ENCODE measurements at regions not wholly inside any gene's neighbourhood (a gene's known extent, or its start where the extent isn't known, plus 50 kb on each side); places are given as distances from the start of the nearest gene placed in this dataset.
"Not testable (repeated sequence)": the region's sequence is repeated elsewhere in the genome, so short reads cannot be mapped to it uniquely, and the experiment has no call there.

DNA sequence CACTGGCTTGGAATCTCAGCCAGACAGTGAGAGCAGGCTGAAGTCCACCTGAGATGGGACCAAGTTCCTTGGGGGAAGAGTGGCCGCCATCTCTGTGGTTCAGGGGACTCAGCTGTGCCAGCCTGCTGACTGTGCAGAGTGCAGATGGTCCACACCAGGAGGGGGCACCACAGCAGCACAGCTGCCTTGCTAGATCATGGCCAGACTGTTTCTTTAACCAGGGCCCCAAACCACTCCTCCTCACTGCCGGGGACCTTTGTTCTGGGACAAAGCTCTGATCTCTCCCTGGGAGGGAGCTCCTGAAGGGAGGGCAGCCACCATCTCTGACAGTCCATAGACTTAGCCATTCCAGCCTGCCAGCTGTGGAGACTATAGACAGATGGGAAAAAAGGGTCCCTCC lies 2189.6 kb downstream of the PCDH7 start:
- intact Hi-C loops (cut with micrococcal nuclease): no loop called here
- H3K4me3 Mint-ChIP-seq: no peak overlapping the region

DNA sequence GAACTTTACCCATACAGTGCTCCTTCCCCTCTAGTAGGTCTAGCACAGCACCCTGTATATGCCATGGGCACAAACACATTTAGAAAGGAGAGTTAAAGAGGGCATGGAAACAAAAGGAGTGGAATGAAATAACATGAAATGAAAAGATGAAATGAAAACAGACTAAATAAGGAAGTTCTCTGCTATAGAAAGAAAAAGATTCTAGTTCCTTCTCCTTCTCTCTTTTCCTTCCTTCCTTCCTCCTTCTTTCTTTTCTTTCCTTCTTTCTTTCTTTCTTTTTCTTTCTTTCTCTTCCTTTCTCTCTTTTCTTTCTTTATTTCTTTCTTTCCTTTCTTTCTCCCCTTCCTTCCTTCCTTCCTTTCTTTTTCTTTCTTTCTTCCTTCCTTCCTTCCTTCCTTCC lies 2197.4 kb downstream of the PCDH7 start:
- intact Hi-C loops (cut with micrococcal nuclease): no loop called here
- DNase-seq: no peak
- no peaks in the 10 kb centered on the region for H3K36me3 Mint-ChIP-seq (ENCODE audit: low read depth)
- CTCF ChIA-PET: no interaction called here
- no peak overlapping the region for H3K4me3 Mint-ChIP-seq
- H3K9me3 Mint-ChIP-seq: peaks cover 5% of the 10 kb centered on the region
- H3K27ac Mint-ChIP-seq: no peak overlapping the region
- no peaks in the 10 kb centered on the region for H3K27me3 Mint-ChIP-seq (ENCODE audit: low read depth)
- no peaks in the 10 kb centered on the region for H3K4me1 Mint-ChIP-seq (ENCODE audit: low read depth)

More for the DNA sequence above, 2189.6 kb downstream of the PCDH7 start:
- DNase-seq: no peak
- H3K9me3 Mint-ChIP-seq: peaks cover 13% of the 10 kb centered on the region
- H3K4me1 Mint-ChIP-seq (ENCODE audit: low read depth): no peaks in the 10 kb centered on the region
- no peaks in the 10 kb centered on the region for H3K27me3 Mint-ChIP-seq (ENCODE audit: low read depth)
- CTCF ChIA-PET: no interaction called here
- no peaks in the 10 kb centered on the region for H3K36me3 Mint-ChIP-seq (ENCODE audit: low read depth)
- no peak overlapping the region for H3K27ac Mint-ChIP-seq

- no peak overlapping the region for H3K4me3 Mint-ChIP-seq
- CTCF ChIA-PET: no interaction called here
- peaks cover 5% of the 10 kb centered on the region for H3K9me3 Mint-ChIP-seq
Observed at GRCh38 chr4:32929796-32930699, 2209.9 kb downstream of the PCDH7 start.

GRCh38 chr4:32930700-32931099 lies 2210.5 kb downstream of the PCDH7 start:
- H3K27me3 Mint-ChIP-seq (ENCODE audit: low read depth): no peaks in the 10 kb centered on the region
- no peak for DNase-seq
- no peaks in the 10 kb centered on the region for H3K36me3 Mint-ChIP-seq (ENCODE audit: low read depth)
- H3K9me3 Mint-ChIP-seq: peaks cover 4% of the 10 kb centered on the region
- no peak overlapping the region for H3K4me3 Mint-ChIP-seq
- no peaks in the 10 kb centered on the region for H3K4me1 Mint-ChIP-seq (ENCODE audit: low read depth)
- H3K27ac Mint-ChIP-seq: no peak overlapping the region
- intact Hi-C loops (cut with micrococcal nuclease): no loop called here
- CTCF ChIA-PET: no interaction called here

More at GRCh38 chr4:32929796-32930699, 2209.9 kb downstream of the PCDH7 start:
- no peak overlapping the region for H3K27ac Mint-ChIP-seq
- intact Hi-C loops (cut with micrococcal nuclease): no loop called here
- no peak for DNase-seq
- no peaks in the 10 kb centered on the region for H3K4me1 Mint-ChIP-seq (ENCODE audit: low read depth)
- H3K36me3 Mint-ChIP-seq (ENCODE audit: low read depth): no peaks in the 10 kb centered on the region
- no peaks in the 10 kb centered on the region for H3K27me3 Mint-ChIP-seq (ENCODE audit: low read depth)

DNA sequence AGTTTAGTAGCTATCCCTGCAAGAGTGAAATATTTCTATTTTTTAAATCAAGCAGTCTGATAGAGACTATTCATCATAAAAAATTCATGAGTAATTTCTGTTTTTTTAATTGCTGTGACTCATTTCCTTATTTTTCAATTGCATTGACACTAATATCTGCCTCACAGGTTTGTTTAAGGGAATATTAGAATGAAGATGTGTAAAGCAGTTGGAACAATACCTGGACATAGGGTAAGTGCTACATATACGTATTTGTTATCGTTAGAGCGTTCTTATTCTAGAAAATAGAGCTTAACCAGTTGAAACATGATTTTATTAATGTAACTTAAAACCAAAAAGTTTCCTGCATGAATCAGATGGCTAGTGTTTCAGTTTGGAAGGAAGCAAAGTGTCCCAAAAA lies 2211.3 kb downstream of the PCDH7 start:
- peaks cover 2% of the 10 kb centered on the region for H3K9me3 Mint-ChIP-seq
- H3K4me3 Mint-ChIP-seq: no peak overlapping the region
- no peaks in the 10 kb centered on the region for H3K27me3 Mint-ChIP-seq (ENCODE audit: low read depth)
- intact Hi-C loops (cut with micrococcal nuclease): no loop called here
- CTCF ChIA-PET: no interaction called here
- no peak overlapping the region for H3K27ac Mint-ChIP-seq
- H3K4me1 Mint-ChIP-seq (ENCODE audit: low read depth): no peaks in the 10 kb centered on the region
- DNase-seq: no peak
- H3K36me3 Mint-ChIP-seq (ENCODE audit: low read depth): no peaks in the 10 kb centered on the region

DNA sequence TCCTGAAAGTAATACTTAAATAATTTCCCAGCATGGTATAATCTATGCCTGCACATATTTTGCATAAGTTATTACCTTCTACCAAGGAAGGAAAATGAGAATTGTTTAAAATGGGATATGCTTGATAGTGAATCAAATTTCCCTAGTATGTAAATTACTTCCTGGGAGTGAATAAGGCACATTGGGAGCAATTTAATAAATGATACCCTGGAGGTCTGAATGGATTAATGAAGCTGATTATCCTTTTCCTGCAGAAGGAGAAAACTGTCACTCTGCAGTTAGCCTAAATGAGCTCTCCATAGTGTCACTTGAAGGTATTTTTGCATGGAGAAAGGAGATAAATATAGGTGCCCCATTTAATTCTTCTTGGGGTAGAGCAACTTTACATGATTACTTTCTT lies 2212.0 kb downstream of the PCDH7 start:
- intact Hi-C loops (cut with micrococcal nuclease): no loop called here

DNA sequence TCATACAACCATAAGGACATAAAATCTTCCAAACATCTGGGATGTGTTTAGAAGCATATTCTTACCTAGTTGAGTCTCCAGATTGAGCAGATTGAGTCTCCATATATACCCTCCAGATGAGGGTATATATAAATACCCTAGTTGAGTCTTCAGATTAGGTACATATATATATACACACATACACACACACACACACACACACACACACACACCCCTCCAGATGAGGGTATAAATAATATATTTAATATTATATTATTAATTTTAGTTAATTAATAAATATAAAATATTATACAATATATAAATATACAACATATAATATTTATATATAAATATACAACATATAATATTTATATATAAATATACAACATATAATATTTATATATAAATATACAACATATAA lies 2219.1 kb downstream of the PCDH7 start:
- H3K36me3 Mint-ChIP-seq (ENCODE audit: low read depth); H3K27ac Mint-ChIP-seq; CTCF ChIA-PET; H3K27me3 Mint-ChIP-seq (ENCODE audit: low read depth); intact Hi-C loops (cut with micrococcal nuclease); DNase-seq; H3K4me1 Mint-ChIP-seq (ENCODE audit: low read depth); H3K4me3 Mint-ChIP-seq; H3K9me3 Mint-ChIP-seq: not testable (repeated sequence)

More for the DNA sequence above, 2212.0 kb downstream of the PCDH7 start:
- no peaks in the 10 kb centered on the region for H3K4me1 Mint-ChIP-seq (ENCODE audit: low read depth)
- H3K9me3 Mint-ChIP-seq: peaks cover 2% of the 10 kb centered on the region
- DNase-seq: no peak
- CTCF ChIA-PET: no interaction called here
- H3K4me3 Mint-ChIP-seq: no peak overlapping the region
- H3K36me3 Mint-ChIP-seq (ENCODE audit: low read depth): no peaks in the 10 kb centered on the region
- no peak overlapping the region for H3K27ac Mint-ChIP-seq
- no peaks in the 10 kb centered on the region for H3K27me3 Mint-ChIP-seq (ENCODE audit: low read depth)

DNA sequence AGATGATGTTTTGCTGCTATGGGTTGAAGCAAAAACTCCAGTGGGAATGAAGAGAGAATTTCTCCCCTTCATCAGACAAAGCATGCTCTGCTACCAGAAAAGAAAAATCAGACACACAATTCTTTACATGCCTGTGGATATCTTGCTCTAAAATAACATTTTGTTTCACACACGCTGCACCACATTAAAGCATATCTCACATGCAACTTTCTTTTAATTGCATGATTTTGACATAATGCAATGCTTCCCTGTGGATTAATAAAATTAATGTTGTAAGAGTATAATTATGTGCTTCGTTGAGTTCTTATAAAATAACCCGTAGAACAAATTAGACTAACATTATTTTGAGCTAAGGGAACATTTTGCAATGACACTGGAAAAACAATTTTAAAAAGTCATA lies 2230.7 kb downstream of the PCDH7 start:
- no peak for DNase-seq
- intact Hi-C loops (cut with micrococcal nuclease): no loop called here
- Mint-ChIP-seq H3K4me3 (no peak overlapping the region), H3K9me3 (peaks cover 16% of the 10 kb centered on the region), H3K36me3 (ENCODE audit: low read depth) (no peaks in the 10 kb centered on the region), H3K27ac (no peak overlapping the region), H3K4me1 (ENCODE audit: low read depth) (no peaks in the 10 kb centered on the region), H3K27me3 (ENCODE audit: low read depth) (no peaks in the 10 kb centered on the region)
- CTCF ChIA-PET: no interaction called here

GRCh38 chr4:32958586-32958985 lies 2238.4 kb downstream of the PCDH7 start:
- H3K9me3 Mint-ChIP-seq: peaks cover 8% of the 10 kb centered on the region
- CTCF ChIA-PET: no interaction called here
- no peaks in the 10 kb centered on the region for H3K27me3 Mint-ChIP-seq (ENCODE audit: low read depth)
- no peak for DNase-seq
- H3K36me3 Mint-ChIP-seq (ENCODE audit: low read depth): no peaks in the 10 kb centered on the region
- H3K4me1 Mint-ChIP-seq (ENCODE audit: low read depth): no peaks in the 10 kb centered on the region
- intact Hi-C loops (cut with micrococcal nuclease): no loop called here
- no peak overlapping the region for H3K4me3 Mint-ChIP-seq
- H3K27ac Mint-ChIP-seq: no peak overlapping the region

GRCh38 chr4:32962100-32962499 lies 2241.9 kb downstream of the PCDH7 start:
- no peaks in the 10 kb centered on the region for H3K36me3 Mint-ChIP-seq (ENCODE audit: low read depth)
- peaks cover 7% of the 10 kb centered on the region for H3K9me3 Mint-ChIP-seq
- no peak overlapping the region for H3K27ac Mint-ChIP-seq
- no peak for DNase-seq
- H3K27me3 Mint-ChIP-seq (ENCODE audit: low read depth): no peaks in the 10 kb centered on the region
- intact Hi-C loops (cut with micrococcal nuclease): no loop called here
- no peaks in the 10 kb centered on the region for H3K4me1 Mint-ChIP-seq (ENCODE audit: low read depth)
- CTCF ChIA-PET: no interaction called here
- no peak overlapping the region for H3K4me3 Mint-ChIP-seq

DNA sequence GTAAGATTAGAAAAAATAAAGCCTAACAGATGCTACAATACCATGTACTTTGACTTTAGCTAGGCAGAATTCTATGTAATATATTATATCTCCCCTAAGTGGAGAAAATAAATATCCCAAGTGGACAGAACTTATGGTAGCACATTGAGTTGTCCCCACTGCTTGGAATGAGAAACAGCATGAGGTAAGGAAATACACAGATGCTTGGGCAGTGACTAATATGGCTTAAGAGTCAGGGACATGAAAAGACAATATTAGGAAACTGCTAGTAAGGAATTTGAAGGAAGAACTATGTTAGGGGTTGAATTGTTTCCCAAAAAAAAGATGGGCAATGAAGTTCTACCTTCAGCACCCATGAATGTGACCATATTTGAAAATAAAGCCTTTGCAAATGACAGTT lies 2265.1 kb downstream of the PCDH7 start:
- CTCF ChIA-PET: no interaction called here
- Mint-ChIP-seq H3K27ac (no peak overlapping the region), H3K27me3 (ENCODE audit: low read depth) (no peaks in the 10 kb centered on the region), H3K4me1 (ENCODE audit: low read depth) (no peaks in the 10 kb centered on the region), H3K4me3 (no peak overlapping the region), H3K9me3 (peaks cover 10% of the 10 kb centered on the region), H3K36me3 (ENCODE audit: low read depth) (no peaks in the 10 kb centered on the region)
- DNase-seq: no peak
- intact Hi-C loops (cut with micrococcal nuclease): no loop called here

DNA sequence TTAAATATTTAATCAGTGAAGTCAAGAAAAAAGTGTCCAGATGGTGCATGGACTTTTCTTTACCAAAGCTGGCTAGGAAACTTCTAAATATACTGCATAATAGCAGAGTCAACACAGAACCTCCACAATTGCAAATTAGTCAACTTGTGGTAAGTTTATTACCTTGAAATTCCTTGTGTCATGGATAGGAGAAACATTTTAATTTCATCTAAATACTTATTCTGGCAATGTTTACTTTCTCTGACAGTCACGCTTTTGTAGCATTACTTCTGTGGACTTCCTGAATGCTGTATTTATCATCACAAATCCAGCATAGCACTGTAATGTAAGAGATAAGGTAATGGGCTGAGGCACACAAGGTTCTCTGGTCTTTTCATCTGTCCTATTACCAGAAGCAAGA lies 2266.1 kb downstream of the PCDH7 start:
- Mint-ChIP-seq H3K27ac (no peak overlapping the region), H3K4me3 (no peak overlapping the region), H3K27me3 (ENCODE audit: low read depth) (no peaks in the 10 kb centered on the region), H3K9me3 (peaks cover 7% of the 10 kb centered on the region), H3K36me3 (ENCODE audit: low read depth) (no peaks in the 10 kb centered on the region), H3K4me1 (ENCODE audit: low read depth) (no peaks in the 10 kb centered on the region)
- DNase-seq: no peak
- intact Hi-C loops (cut with micrococcal nuclease): no loop called here
- CTCF ChIA-PET: no interaction called here

DNA sequence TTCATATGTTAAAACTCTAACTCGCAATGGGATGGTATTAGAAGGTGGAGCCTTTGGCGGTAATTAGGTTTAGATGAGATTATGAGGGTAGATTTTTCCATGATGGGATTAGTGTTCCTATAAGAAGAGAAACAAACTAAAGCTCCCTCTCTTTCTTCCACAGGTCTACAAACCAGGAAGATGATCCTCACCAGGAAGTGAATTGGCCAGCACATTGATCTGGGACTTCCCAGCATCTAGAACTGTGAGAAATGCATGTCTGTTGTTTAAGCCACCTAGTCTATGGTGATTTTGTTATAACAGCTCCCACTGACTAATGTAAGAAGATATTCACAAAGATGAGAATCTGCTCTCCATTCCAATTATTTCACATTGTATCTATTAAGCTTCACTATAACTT lies 2266.9 kb downstream of the PCDH7 start:
- Mint-ChIP-seq H3K36me3 (ENCODE audit: low read depth) (no peaks in the 10 kb centered on the region), H3K27me3 (ENCODE audit: low read depth) (no peaks in the 10 kb centered on the region), H3K4me3 (no peak overlapping the region), H3K4me1 (ENCODE audit: low read depth) (no peaks in the 10 kb centered on the region), H3K27ac (no peak overlapping the region), H3K9me3 (peaks cover 5% of the 10 kb centered on the region)
- intact Hi-C loops (cut with micrococcal nuclease): no loop called here
- no peak for DNase-seq
- CTCF ChIA-PET: interaction anchor here (0.6 kb wide), 1 partner anchor 1640 kb away, joined by 3 read pairs; no protein-coding TSS in a partner anchor
